IPS-NIHi7 (cell line): ENCODE measurements at regions not wholly inside any gene's neighbourhood (a gene's known extent, or its start where the extent isn't known, plus 50 kb on each side); places are given as distances from the start of the nearest gene placed in this dataset.
"Not testable (repeated sequence)": the region's sequence is repeated elsewhere in the genome, so short reads cannot be mapped to it uniquely, and the experiment has no call there.

Experiments
- DNase-seq: peaks from one replicate; pipeline ENCODE4 v3.0.0; 2012; ENCODE audit warnings: mixed read lengths; ENCODE audit errors: extremely low spot score

- not testable (repeated sequence) for DNase-seq
Measured at GRCh38 chr2:84221102-84221501, 238.0 kb downstream of the SUCLG1 start.

GRCh38 chr2:84217456-84217855 lies 241.6 kb downstream of the SUCLG1 start:
- no peak for DNase-seq

- DNase-seq = peak; percentile 21
Measured at GRCh38 chr2:84214455-84214854, 244.6 kb downstream of the SUCLG1 start.

- DNase-seq = no peak
Measured at GRCh38 chr2:84212611-84213314, 246.3 kb downstream of the SUCLG1 start.

- DNase-seq = no peak
Measured at GRCh38 chr2:84209941-84210340, 249.1 kb downstream of the SUCLG1 start.

GRCh38 chr2:84204995-84205394 lies 254.1 kb downstream of the SUCLG1 start:
- DNase-seq = no peak

GRCh38 chr2:84202166-84202565 lies 256.9 kb downstream of the SUCLG1 start:
- DNase-seq = no peak

GRCh38 chr2:84201158-84201557 lies 257.9 kb downstream of the SUCLG1 start:
- DNase-seq = no peak

- DNase-seq = no peak
Measured at GRCh38 chr2:84197901-84198300, 261.2 kb downstream of the SUCLG1 start.

GRCh38 chr2:84194949-84195644 lies 264.0 kb downstream of the SUCLG1 start:
- DNase-seq = no peak

- DNase-seq = no peak
Measured at GRCh38 chr2:84194181-84194580, 264.9 kb downstream of the SUCLG1 start.

- no peak for DNase-seq
Measured at GRCh38 chr2:84187258-84187657, 271.8 kb downstream of the SUCLG1 start.

- no peak for DNase-seq
Measured at GRCh38 chr2:84181927-84182326, 277.2 kb downstream of the SUCLG1 start.

- peak; percentile 10 for DNase-seq
Measured at GRCh38 chr2:84177733-84178132, 281.3 kb downstream of the SUCLG1 start.

GRCh38 chr2:84175970-84176369 lies 283.1 kb downstream of the SUCLG1 start:
- DNase-seq = no peak

GRCh38 chr2:84175340-84175739 lies 283.7 kb downstream of the SUCLG1 start:
- no peak for DNase-seq

GRCh38 chr2:84173041-84173440 lies 286.0 kb downstream of the SUCLG1 start:
- no peak for DNase-seq

GRCh38 chr2:84170979-84171378 lies 288.1 kb downstream of the SUCLG1 start:
- DNase-seq = no peak

GRCh38 chr2:84169871-84170270 lies 289.2 kb downstream of the SUCLG1 start:
- no peak for DNase-seq

- DNase-seq = not testable (repeated sequence)
Measured at GRCh38 chr2:84168552-84168951, 290.5 kb downstream of the SUCLG1 start.

GRCh38 chr2:84165256-84165655 lies 293.8 kb downstream of the SUCLG1 start:
- no peak for DNase-seq

- no peak for DNase-seq
Measured at GRCh38 chr2:84160453-84160852, 298.6 kb downstream of the SUCLG1 start.

GRCh38 chr2:84158605-84159004 lies 300.5 kb downstream of the SUCLG1 start:
- DNase-seq = no peak
